ENCODE measurements at regions not wholly inside any gene's neighbourhood (a gene's known extent, or its start where the extent isn't known, plus 50 kb on each side); places are given as distances from the start of the nearest gene placed in this dataset.

- no peak for TF ChIP-seq CTCF (optimal IDR thresholded peaks at IDR 0.05 in 1 of 3, IDR thresholded peaks at IDR 0.05 in 1 of 3, conservative IDR thresholded peaks at IDR 0.05 in 1 of 3; ENCODE audit: extremely low read depth in 1 of 3, insufficient read depth in 2 of 3, low read length in 3 of 3)
- no peak for TF ChIP-seq EZH2 (IDR thresholded peaks at IDR 0.05; ENCODE audit: low read length)
Measured at GRCh38 chr12:87378526-87378925, 650.7 kb downstream of the C12orf50 start.

Data from keratinocyte (primary cell).